WTC11 (cell line): ENCODE measurements at regions not wholly inside any gene's neighbourhood (a gene's known extent, or its start where the extent isn't known, plus 50 kb on each side); places are given as distances from the start of the nearest gene placed in this dataset.

Source experiments
- ATAC-seq: fragments of 200-7000 bp; cut with Tn5 transposase; 2 replicates; pipeline ENCODE4 v1.10.0; 2021; ENCODE audit warnings: mild to moderate bottlenecking, moderate library complexity
- CTCF ChIA-PET: fragments of 300-600 bp; sonication (Branson Sonifier 250); formaldehyde crosslinking; loops from one replicate; lab custom pipeline; 2021; ENCODE audit warnings: antibody characterized with exemption; lab: Charles Lee
- POLR2A ChIA-PET: fragments of 350-600 bp; sonication (Branson Sonifier 250); formaldehyde crosslinking; loops from one replicate; lab custom pipeline; 2021; ENCODE audit warnings: antibody characterized with exemption; lab: Charles Lee
- DNase-seq: peaks from one replicate; pipeline ENCODE4 v3.0.0; 2021; ENCODE audit warnings: low spot score
- H3K27ac Mint-ChIP-seq: 2 replicates; pipeline ENCODE4 v1.8.0; 2021; ENCODE audit warnings: mixed read lengths
- H3K27me3 Mint-ChIP-seq: 2 replicates; pipeline ENCODE4 v1.8.0; 2021; ENCODE audit warnings: low read depth, mild to moderate bottlenecking, moderate library complexity, mixed read lengths
- H3K36me3 Mint-ChIP-seq: 2 replicates; pipeline ENCODE4 v1.8.0; 2021; ENCODE audit warnings: mixed read lengths
- H3K4me1 Mint-ChIP-seq: 2 replicates; pipeline ENCODE4 v1.8.0; 2022; ENCODE audit warnings: mixed read lengths
- H3K4me3 Mint-ChIP-seq: 2 replicates; pipeline ENCODE4 v1.8.0; 2021; ENCODE audit warnings: mild to moderate bottlenecking, moderate library complexity, mixed read lengths
- H3K9me3 Mint-ChIP-seq: 2 replicates; pipeline ENCODE4 v1.8.0; 2021; ENCODE audit warnings: mixed read lengths
- ATF3 ChIP-seq: sonication (generic); formaldehyde crosslinking; conservative IDR thresholded peaks from 2 replicates; pipeline ENCODE4 v1.8.1; 2022; ENCODE audit warnings: mild to moderate bottlenecking, missing genetic modification reagents
- CTCF ChIP-seq: fragments of 200-600 bp; IDR thresholded peaks from 2 replicates; pipeline ENCODE4 v1.8.0; 2022; ENCODE audit warnings: antibody characterized with exemption
- ELF4 ChIP-seq: sonication (generic); formaldehyde crosslinking; IDR thresholded peaks from 2 replicates; pipeline ENCODE4 v1.8.1; 2022; ENCODE audit warnings: low read depth, mild to moderate bottlenecking, moderate library complexity, missing genetic modification reagents
- ERG ChIP-seq: fragments of 250-450 bp; sonication (Bioruptor Pico); IDR thresholded peaks from 2 replicates; pipeline ENCODE4 v1.8.0; 2021; ENCODE audit warnings: mild to moderate bottlenecking
- FOXP1 ChIP-seq: sonication (generic); formaldehyde crosslinking; IDR thresholded peaks from 2 replicates; pipeline ENCODE4 v1.8.0; 2022; ENCODE audit warnings: missing genetic modification reagents, mild to moderate bottlenecking, moderate library complexity, borderline replicate concordance
- GABPB1 ChIP-seq: sonication (generic); formaldehyde crosslinking; IDR thresholded peaks from 2 replicates; pipeline ENCODE4 v1.8.1; 2023; ENCODE audit warnings: mild to moderate bottlenecking, missing genetic modification reagents
- GTF2I ChIP-seq: fragments of 250-450 bp; sonication (Bioruptor Pico); conservative IDR thresholded peaks from 2 replicates; pipeline ENCODE4 v1.4.0; 2021; ENCODE audit warnings: mild to moderate bottlenecking
- STAT6 ChIP-seq: sonication (generic); formaldehyde crosslinking; conservative IDR thresholded peaks from 2 replicates; pipeline ENCODE4 v1.8.1; 2023; ENCODE audit warnings: mild to moderate bottlenecking, low read depth, missing genetic modification reagents, moderate library complexity
- TP53 ChIP-seq: sonication (generic); formaldehyde crosslinking; IDR thresholded peaks from 2 replicates; pipeline ENCODE4 v1.8.1; 2023; ENCODE audit warnings: mild to moderate bottlenecking, missing genetic modification reagents
- USF2 ChIP-seq: sonication (generic); formaldehyde crosslinking; IDR thresholded peaks from 2 replicates; pipeline ENCODE4 v1.8.1; 2023; ENCODE audit warnings: mild to moderate bottlenecking, missing genetic modification reagents, moderate library complexity
- ZBTB21 ChIP-seq: sonication (generic); formaldehyde crosslinking; IDR thresholded peaks from 2 replicates; pipeline ENCODE4 v1.8.1; 2023; ENCODE audit warnings: mild to moderate bottlenecking, missing genetic modification reagents, borderline replicate concordance
- ZNF219 ChIP-seq: sonication (generic); formaldehyde crosslinking; IDR thresholded peaks from 2 replicates; pipeline ENCODE4 v1.8.0; 2023; ENCODE audit warnings: missing genetic modification reagents, mild to moderate bottlenecking, borderline replicate concordance
- ZNF281 ChIP-seq: sonication (generic); formaldehyde crosslinking; IDR thresholded peaks from 2 replicates; pipeline ENCODE4 v1.8.0; 2023; ENCODE audit warnings: mild to moderate bottlenecking, missing genetic modification reagents
- ZNF396 ChIP-seq: fragments of 250-450 bp; sonication (Bioruptor Pico); IDR thresholded peaks from 2 replicates; pipeline ENCODE4 v1.8.0; 2021; ENCODE audit warnings: mild to moderate bottlenecking, moderate library complexity, borderline replicate concordance
- ZNF423 ChIP-seq: fragments of 250-450 bp; sonication (Bioruptor Pico); IDR thresholded peaks from 2 replicates; pipeline ENCODE4 v2.1.2; 2022; ENCODE audit warnings: mild to moderate bottlenecking, moderate library complexity
- ZNF512 ChIP-seq: sonication (generic); formaldehyde crosslinking; IDR thresholded peaks from 2 replicates; pipeline ENCODE4 v1.8.1; 2022; ENCODE audit warnings: missing genetic modification reagents, borderline replicate concordance
- ZNF532 ChIP-seq: fragments of 250-450 bp; sonication (Bioruptor Pico); IDR thresholded peaks from 2 replicates; pipeline ENCODE4 v1.9.0; 2021; ENCODE audit warnings: mild to moderate bottlenecking, borderline replicate concordance

GRCh38 chr3:23647706-23648258, 158.0 kb upstream of the UBE2E1 start (continued):
- TF ChIP-seq ZNF281 (CRISPR knock-in tag) (no peak), ELF4 (CRISPR knock-in tag) (no peak), ZBTB21 (CRISPR knock-in tag) (no peak), FOXP1 (CRISPR knock-in tag) (no peak), CTCF (no peak), ZNF532 (CRISPR knock-in tag) (no peak), GABPB1 (no peak), ZNF396 (CRISPR knock-in tag) (no peak), TP53 (no peak), ERG (CRISPR knock-in tag) (no peak)

- POLR2A ChIA-PET = interaction anchor here (1.1 kb wide), 1 partner anchor 123 kb away, joined by 3 read pairs; no protein-coding TSS in a partner anchor
- H3K27ac Mint-ChIP-seq = no peak overlapping the region
- CTCF ChIA-PET = interaction anchor here (1.1 to 1.4 kb wide), 4 partner anchors 52 to 240 kb away, joined by 3 to 6 read pairs (median 4); no protein-coding TSS in a partner anchor
- peaks cover 7% of the 10 kb centered on the region for H3K36me3 Mint-ChIP-seq
- H3K4me3 Mint-ChIP-seq = no peak overlapping the region
- 0 out of 2 replicates have a peak, but pooled peaks have one; percentile 6 for ATAC-seq
- H3K27me3 Mint-ChIP-seq = peaks cover 11% of the 10 kb centered on the region
- peaks cover 61% of the 10 kb centered on the region for H3K4me1 Mint-ChIP-seq
- no peak for DNase-seq
- peaks cover 7% of the 10 kb centered on the region for H3K9me3 Mint-ChIP-seq
- TF ChIP-seq ZNF423 (CRISPR knock-in tag) (no peak), GTF2I (no peak), ZNF219 (CRISPR knock-in tag) (no peak), USF2 (no peak), ATF3 (CRISPR knock-in tag) (no peak), ZNF512 (CRISPR knock-in tag) (no peak), STAT6 (CRISPR knock-in tag) (no peak)
These were observed 157.3 kb upstream of the UBE2E1 start for GRCh38 chr3:23648326-23648995.
